HCT116 (cell line): ENCODE measurements at regions not wholly inside any gene's neighbourhood (a gene's known extent, or its start where the extent isn't known, plus 50 kb on each side); places are given as distances from the start of the nearest gene placed in this dataset.

Source experiments
- ATAC-seq: fragments of 200-7000 bp; cut with Tn5 transposase; 2 replicates; pipeline ENCODE4 v1.9.1; 2020; ENCODE audit warnings: mild to moderate bottlenecking, moderate library complexity
- BruUV-seq: library from RNA; stranded (reverse); fragments of 400-500 nt; replicated peaks from 2 replicates; lab custom pipeline; 2021; lab: Mats Ljungman, UMichigan
- CTCF ChIA-PET: fragments of 300-600 bp; sonication (Branson Sonifier 250); formaldehyde crosslinking; loops from one replicate; lab custom pipeline; 2021; ENCODE audit warnings: antibody characterized with exemption; lab: Charles Lee
- POLR2A ChIA-PET: fragments of 300-600, 350-600 bp; sonication (Branson Sonifier 250); formaldehyde crosslinking; loops from one replicate; lab custom pipeline; 2021; ENCODE audit warnings: antibody characterized with exemption; lab: Charles Lee
- RAD21 ChIA-PET, 2 experiments: fragments of 300-600 bp; sonication (Branson Sonifier 250); formaldehyde crosslinking; loops; one replicate each; lab custom pipeline; 2023; ENCODE audit warnings: low total read pairs in 2 of 2; ENCODE audit not compliant: uncharacterized antibody in 2 of 2, unreplicated experiment in 2 of 2, low non-redundant PET in 1 of 2; lab: Charles Lee
- DNase-seq: peaks from one replicate; pipeline ENCODE4 v3.0.0-alpha.2; 2010; ENCODE audit warnings: low read depth, low spot score
- H2AFZ ChIP-seq: fragments of 200-600 bp; shearing (Covaris generic), sonication (generic); 2 replicates; pipeline ENCODE4 v1.6.1; 2017; ENCODE audit warnings: low read depth, mixed run types, mixed read lengths, antibody characterized with exemption, low read length; ENCODE audit not compliant: poor library complexity, severe bottlenecking
- H3K27ac ChIP-seq: 2 replicates; pipeline ENCODE4 v1.5.1; 2012; ENCODE audit warnings: low read depth, low read length
- H3K27me3 ChIP-seq: fragments of 200-600 bp; sonication (generic); 2 replicates; pipeline ENCODE4 v1.6.1; 2016; ENCODE audit warnings: mixed run types, low read length, mixed read lengths; ENCODE audit not compliant: insufficient read depth
- H3K36me3 ChIP-seq, 2 experiments: fragments of 200-500 bp in 1 of 2; fragments of 200-600 bp in 1 of 2; sonication (Bioruptor generic) in 1 of 2; sonication (generic) in 1 of 2; 2 replicates each; pipeline versions ENCODE4 v1.5.1 to v1.6.1; 2014 to 2016; ENCODE audit warnings: low read length in 2 of 2, inconsistent platforms in 1 of 2, mixed read lengths in 1 of 2, mixed run types in 1 of 2; ENCODE audit not compliant: insufficient read depth in 2 of 2, control insufficient read depth in 1 of 2
- H3K4me1 ChIP-seq, 2 experiments: fragments of 200-600 bp in 1 of 2; sonication (generic) in 1 of 2; 2 replicates each; pipeline versions ENCODE4 v1.5.1 to v1.6.1; 2012 to 2017; ENCODE audit warnings: low read length in 2 of 2, inconsistent platforms in 1 of 2, mild to moderate bottlenecking in 1 of 2, mixed read lengths in 1 of 2, mixed run types in 1 of 2, moderate library complexity in 1 of 2; ENCODE audit not compliant: insufficient read depth in 2 of 2, control insufficient read depth in 1 of 2
- H3K4me2 ChIP-seq: fragments of 200-600 bp; sonication (generic); 2 replicates; pipeline ENCODE4 v1.6.1; 2017; ENCODE audit warnings: mixed run types, low read length, mixed read lengths
- H3K4me3 ChIP-seq, 2 experiments: fragments of 200-600 bp in 1 of 2; sonication (generic) in 1 of 2; replicated peaks in 1 of 2; 2 replicates each; pipeline ENCODE4 v1.5.1; 2011 to 2016; ENCODE audit warnings: low read length in 2 of 2, control low read depth in 1 of 2, low read depth in 1 of 2, mild to moderate bottlenecking in 1 of 2, mixed read lengths in 1 of 2, mixed run types in 1 of 2
- H3K79me2 ChIP-seq: fragments of 200-600 bp; sonication (generic); 2 replicates; pipeline ENCODE4 v1.6.1; 2017; ENCODE audit warnings: mild to moderate bottlenecking, mixed run types, low read length, moderate library complexity, mixed read lengths; ENCODE audit not compliant: insufficient read depth
- H3K9ac ChIP-seq: fragments of 200-600 bp; sonication (generic); 2 replicates; pipeline ENCODE4 v1.6.1; 2016; ENCODE audit warnings: low read length, mixed read lengths
- H3K9me2 ChIP-seq: fragments of 200-600 bp; sonication (generic), shearing (Covaris generic); 2 replicates; pipeline ENCODE4 v1.6.1; 2017; ENCODE audit warnings: mixed run types, mild to moderate bottlenecking, moderate library complexity; ENCODE audit not compliant: insufficient read depth
- H3K9me3 ChIP-seq, 2 experiments: fragments of 200-500 bp in 1 of 2; fragments of 200-600 bp in 1 of 2; sonication (Bioruptor generic) in 1 of 2; sonication (generic) in 1 of 2; 2 replicates each; pipeline ENCODE4 v1.6.1; 2014 to 2017; ENCODE audit warnings: low read length in 2 of 2, mixed read lengths in 2 of 2, inconsistent platforms in 1 of 2, low read depth in 1 of 2, mild to moderate bottlenecking in 1 of 2, mixed run types in 1 of 2, moderate library complexity in 1 of 2; ENCODE audit not compliant: control insufficient read depth in 1 of 2, insufficient read depth in 1 of 2
- H4K20me1 ChIP-seq: fragments of 200-600 bp; sonication (generic), shearing (Covaris generic); 2 replicates; pipeline ENCODE4 v1.6.1; 2017; ENCODE audit warnings: mixed run types, mild to moderate bottlenecking, moderate library complexity; ENCODE audit not compliant: insufficient read depth
- ELF1 ChIP-seq: IDR thresholded peaks from 2 replicates; pipeline ENCODE4 v1.6.1; 2012; ENCODE audit warnings: low read depth, borderline replicate concordance
- EZH2 ChIP-seq: fragments of 200-600 bp; sonication (generic); IDR thresholded peaks from 2 replicates; pipeline ENCODE4 v1.6.1; 2017; ENCODE audit warnings: antibody characterized with exemption, mixed run types
- EZH2phosphoT487 ChIP-seq: fragments of 200-600 bp; IDR thresholded peaks from 2 replicates; pipeline ENCODE4 v1.6.1; 2018; ENCODE audit warnings: antibody characterized with exemption, borderline replicate concordance
- FOSL1 ChIP-seq: IDR thresholded peaks from 2 replicates; pipeline ENCODE4 v1.6.1; 2012; ENCODE audit warnings: low read depth
- POLR2A ChIP-seq: IDR thresholded peaks from 2 replicates; pipeline ENCODE4 v1.7.0; 2011; ENCODE audit warnings: borderline replicate concordance; ENCODE audit not compliant: insufficient read depth, insufficient read length; ENCODE audit errors: extremely low read depth
- POLR2AphosphoS5 ChIP-seq: IDR thresholded peaks from 2 replicates; pipeline ENCODE4 v1.6.1; 2011; ENCODE audit warnings: mild to moderate bottlenecking, low read depth, low read length, moderate library complexity
- SP1 ChIP-seq: IDR thresholded peaks from 2 replicates; pipeline ENCODE4 v1.6.1; 2012; ENCODE audit warnings: low read depth
- SRF ChIP-seq: IDR thresholded peaks from 2 replicates; pipeline ENCODE4 v1.6.1; 2012; ENCODE audit warnings: low read depth
- YY1 ChIP-seq: IDR thresholded peaks from 2 replicates; pipeline ENCODE4 v1.6.1; 2011; ENCODE audit warnings: low read length, low read depth, moderate library complexity, mild to moderate bottlenecking; ENCODE audit not compliant: insufficient replicate concordance; ENCODE audit errors: extremely low read depth
- intact Hi-C: fragments of 100-400 bp; cut with micrococcal nuclease; formaldehyde crosslinking; loops from 2 replicates; pipeline ENCODE4 v1.10.0; 2022
- TF ChIP-seq, protein P1 (sequence below): IDR thresholded peaks from 2 replicates; pipeline ENCODE4 v1.6.1; 2012
- TF ChIP-seq, protein P2 (sequence below): IDR thresholded peaks from 2 replicates; pipeline ENCODE4 v1.6.1; 2011; ENCODE audit warnings: mild to moderate bottlenecking, low read length, moderate library complexity; ENCODE audit not compliant: insufficient replicate concordance; ENCODE audit errors: extremely low read depth

DNA sequence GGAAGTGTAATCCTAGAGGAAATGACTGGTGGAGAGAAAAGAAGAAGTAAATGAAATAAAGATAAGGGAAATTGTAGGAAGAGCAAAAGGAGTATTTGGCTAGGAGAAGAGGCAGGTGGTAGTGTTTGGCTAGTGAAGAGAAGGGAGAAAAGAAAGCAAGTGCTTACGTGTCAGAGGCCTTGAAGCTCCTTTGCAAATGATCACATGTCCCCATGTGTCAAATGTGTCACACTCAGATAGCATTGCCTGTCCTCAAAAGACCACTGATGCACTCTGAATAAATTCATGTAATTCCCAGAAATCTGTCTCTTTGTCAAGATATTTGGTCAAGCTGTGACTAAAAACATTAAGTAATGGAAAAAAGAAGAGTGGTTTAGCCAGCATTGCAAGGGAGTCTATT, 639.3 kb downstream of the TUSC7 start:
- ChIA-PET CTCF (no interaction called here), RAD21 (no interaction called here), POLR2A (no interaction called here)
- Histone ChIP-seq H2AFZ (no peak overlapping the region), H3K36me3 (no peaks in the 10 kb centered on the region), H3K9ac (no peak overlapping the region), H3K27me3 (no peaks in the 10 kb centered on the region), H3K4me2 (no peak overlapping the region), H3K4me3 (no peak overlapping the region), H3K79me2 (no peaks in the 10 kb centered on the region), H4K20me1 (no peaks in the 10 kb centered on the region), H3K9me2 (no peaks in the 10 kb centered on the region), H3K27ac (no peak overlapping the region), H3K4me1 (no peaks in the 10 kb centered on the region), H3K9me3 (no peaks in the 10 kb centered on the region; a peak in 1 of 4 replicates)
- intact Hi-C loops, result no loop called here
- TF ChIP-seq FOSL1 (no peak), YY1 (no peak), POLR2AphosphoS5 (no peak), EZH2 (no peak), SRF (no peak), ELF1 (no peak), POLR2A (no peak)
- ATAC-seq (no peak), DNase-seq (no peak)
- no TSS peak for BruUV-seq

DNA sequence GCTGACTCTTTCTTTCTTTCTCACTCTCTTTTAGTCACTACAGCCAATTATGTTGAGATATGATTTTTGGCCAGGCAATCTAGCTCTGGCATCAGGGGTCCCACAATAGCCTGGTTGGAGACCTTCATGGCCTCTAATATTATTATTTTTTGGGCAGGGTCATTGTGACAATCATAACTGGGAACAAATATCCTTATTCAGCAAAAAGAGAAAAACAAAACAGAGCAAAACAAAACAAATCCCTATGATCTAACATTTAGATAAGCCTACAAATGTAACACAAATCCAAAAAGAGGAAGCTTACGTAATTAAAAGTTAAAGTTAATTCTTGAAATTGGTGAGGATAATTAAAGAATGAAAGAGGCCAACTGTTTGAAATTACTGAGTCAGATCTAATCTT, 640.0 kb downstream of the TUSC7 start:
- H3K9me2 ChIP-seq, result no peaks in the 10 kb centered on the region
- no peak overlapping the region for H3K4me2 ChIP-seq
- H3K4me1 ChIP-seq, result no peaks in the 10 kb centered on the region
- no peaks in the 10 kb centered on the region; a peak in 1 of 4 replicates for H3K9me3 ChIP-seq
- no peak overlapping the region for H3K27ac ChIP-seq
- TF ChIP-seq SP1 (no peak), EZH2 (no peak), EZH2phosphoT487 (no peak), SRF (no peak)
- TF ChIP-seq, protein P1, sequence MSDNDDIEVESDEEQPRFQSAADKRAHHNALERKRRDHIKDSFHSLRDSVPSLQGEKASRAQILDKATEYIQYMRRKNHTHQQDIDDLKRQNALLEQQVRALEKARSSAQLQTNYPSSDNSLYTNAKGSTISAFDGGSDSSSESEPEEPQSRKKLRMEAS, result no peak
- TF ChIP-seq, protein P2, sequence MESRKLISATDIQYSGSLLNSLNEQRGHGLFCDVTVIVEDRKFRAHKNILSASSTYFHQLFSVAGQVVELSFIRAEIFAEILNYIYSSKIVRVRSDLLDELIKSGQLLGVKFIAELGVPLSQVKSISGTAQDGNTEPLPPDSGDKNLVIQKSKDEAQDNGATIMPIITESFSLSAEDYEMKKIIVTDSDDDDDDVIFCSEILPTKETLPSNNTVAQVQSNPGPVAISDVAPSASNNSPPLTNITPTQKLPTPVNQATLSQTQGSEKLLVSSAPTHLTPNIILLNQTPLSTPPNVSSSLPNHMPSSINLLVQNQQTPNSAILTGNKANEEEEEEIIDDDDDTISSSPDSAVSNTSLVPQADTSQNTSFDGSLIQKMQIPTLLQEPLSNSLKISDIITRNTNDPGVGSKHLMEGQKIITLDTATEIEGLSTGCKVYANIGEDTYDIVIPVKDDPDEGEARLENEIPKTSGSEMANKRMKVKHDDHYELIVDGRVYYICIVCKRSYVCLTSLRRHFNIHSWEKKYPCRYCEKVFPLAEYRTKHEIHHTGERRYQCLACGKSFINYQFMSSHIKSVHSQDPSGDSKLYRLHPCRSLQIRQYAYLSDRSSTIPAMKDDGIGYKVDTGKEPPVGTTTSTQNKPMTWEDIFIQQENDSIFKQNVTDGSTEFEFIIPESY, result no peak
- RAD21 ChIA-PET, result no interaction called here
- CTCF ChIA-PET, result no interaction called here
- H3K4me3 ChIP-seq, result no peak overlapping the region
- intact Hi-C loops, result no loop called here
- no TSS peak for BruUV-seq
- H3K27me3 ChIP-seq, result no peaks in the 10 kb centered on the region
- H4K20me1 ChIP-seq, result no peaks in the 10 kb centered on the region
- H2AFZ ChIP-seq, result no peak overlapping the region
- POLR2A ChIA-PET, result no interaction called here
- H3K79me2 ChIP-seq, result no peaks in the 10 kb centered on the region
- H3K9ac ChIP-seq, result no peak overlapping the region
- ATAC-seq (no peak), DNase-seq (no peak)
- no peaks in the 10 kb centered on the region for H3K36me3 ChIP-seq
